Activated CD8-positive, alpha-beta memory T cell treated with anti-CD3 and anti-CD28 coated beads for 36 hours (primary cell): ENCODE measurements at regions not wholly inside any gene's neighbourhood (a gene's known extent, or its start where the extent isn't known, plus 50 kb on each side); places are given as distances from the start of the nearest gene placed in this dataset.
"Not testable (repeated sequence)": the region's sequence is repeated elsewhere in the genome, so short reads cannot be mapped to it uniquely, and the experiment has no call there.

ENCODE experiments used
- CTCF ChIA-PET: fragments of 350-600 bp; sonication (Branson Sonifier 250); formaldehyde crosslinking; loops from one replicate; lab custom pipeline; 2021; ENCODE audit warnings: antibody characterized with exemption; lab: Charles Lee
- POLR2A ChIA-PET: fragments of 350-600 bp; sonication (Branson Sonifier 250); formaldehyde crosslinking; loops from one replicate; lab custom pipeline; 2021; ENCODE audit warnings: antibody characterized with exemption; lab: Charles Lee

GRCh38 chr21:28427394-28428022 lies 565.2 kb downstream of the LTN1 start:
- CTCF ChIA-PET = no interaction called here

GRCh38 chr21:28426545-28426944 lies 566.1 kb downstream of the LTN1 start:
- POLR2A ChIA-PET = no interaction called here

More at GRCh38 chr21:28427394-28428022, 565.2 kb downstream of the LTN1 start:
- POLR2A ChIA-PET = no interaction called here

GRCh38 chr21:28423521-28424190 lies 569.0 kb downstream of the LTN1 start:
- ChIA-PET CTCF (no interaction called here), POLR2A (no interaction called here)

More at GRCh38 chr21:28426545-28426944, 566.1 kb downstream of the LTN1 start:
- CTCF ChIA-PET = no interaction called here

- ChIA-PET CTCF (no interaction called here), POLR2A (no interaction called here)
Measured at GRCh38 chr21:28421716-28422524, 570.8 kb downstream of the LTN1 start.

- ChIA-PET POLR2A (no interaction called here), CTCF (no interaction called here)
Measured at GRCh38 chr21:28419811-28420210, 572.9 kb downstream of the LTN1 start.

- ChIA-PET CTCF (no interaction called here), POLR2A (no interaction called here)
Measured at GRCh38 chr21:28418726-28419514, 573.8 kb downstream of the LTN1 start.

GRCh38 chr21:28410256-28410655 lies 582.4 kb downstream of the LTN1 start:
- CTCF ChIA-PET = no interaction called here
- POLR2A ChIA-PET = no interaction called here

GRCh38 chr21:28402616-28402989 lies 590.1 kb downstream of the LTN1 start:
- CTCF ChIA-PET = no interaction called here
- POLR2A ChIA-PET = no interaction called here

GRCh38 chr21:28397040-28397439 lies 595.6 kb downstream of the LTN1 start:
- CTCF ChIA-PET = no interaction called here
- POLR2A ChIA-PET = no interaction called here

- ChIA-PET POLR2A (no interaction called here), CTCF (no interaction called here)
Measured at GRCh38 chr21:28396421-28396820, 596.3 kb downstream of the LTN1 start.

GRCh38 chr21:28393279-28393678 lies 599.4 kb downstream of the LTN1 start:
- CTCF ChIA-PET = no interaction called here
- POLR2A ChIA-PET = no interaction called here

- CTCF ChIA-PET = no interaction called here
- POLR2A ChIA-PET = no interaction called here
Measured at GRCh38 chr21:28391938-28392849, 600.5 kb downstream of the LTN1 start.

- ChIA-PET POLR2A (no interaction called here), CTCF (no interaction called here)
Measured at GRCh38 chr21:28387220-28387619, 605.5 kb downstream of the LTN1 start.

- ChIA-PET POLR2A (no interaction called here), CTCF (no interaction called here)
Measured at GRCh38 chr21:28385845-28386244, 606.8 kb downstream of the LTN1 start.

GRCh38 chr21:28381000-28381745 lies 611.5 kb downstream of the LTN1 start:
- CTCF ChIA-PET, POLR2A ChIA-PET: not testable (repeated sequence)

GRCh38 chr21:28380241-28380640 lies 612.4 kb downstream of the LTN1 start:
- POLR2A ChIA-PET = no interaction called here
- CTCF ChIA-PET = no interaction called here

- POLR2A ChIA-PET = no interaction called here
- CTCF ChIA-PET = no interaction called here
Measured at GRCh38 chr21:28378026-28378425, 614.7 kb downstream of the LTN1 start.

GRCh38 chr21:28375708-28376385 lies 616.8 kb downstream of the LTN1 start:
- POLR2A ChIA-PET = no interaction called here

More at GRCh38 chr21:28375708-28376385, 616.8 kb downstream of the LTN1 start:
- CTCF ChIA-PET = no interaction called here
